Fibroblast of skin of right quadriceps (primary cell): ENCODE measurements at regions not wholly inside any gene's neighbourhood (a gene's known extent, or its start where the extent isn't known, plus 50 kb on each side); places are given as distances from the start of the nearest gene placed in this dataset.

Experiments used
- DNase-seq: peaks from one replicate; pipeline ENCODE4 v3.0.0-alpha.2; 2013

DNA sequence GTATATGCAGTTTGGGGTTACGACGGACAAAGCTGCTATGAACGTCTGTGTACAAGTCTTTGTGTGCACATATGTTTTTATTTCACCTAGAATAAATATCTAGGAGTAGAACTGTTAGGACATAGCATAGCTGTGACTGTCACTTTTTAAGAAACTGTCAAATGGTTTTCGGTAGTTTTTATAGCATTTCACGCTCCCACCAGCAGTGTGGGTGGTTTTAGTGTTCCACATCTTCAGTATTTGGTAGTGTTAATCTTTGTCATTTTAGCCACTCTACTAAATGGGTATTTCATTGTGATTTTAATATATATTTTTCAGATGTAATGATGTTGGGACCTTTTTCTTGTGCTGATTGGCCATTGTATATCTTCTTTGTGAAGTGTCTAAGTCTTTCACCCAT lies 109.1 kb upstream of the BCAT1 start:
- DNase-seq: no peak

DNA sequence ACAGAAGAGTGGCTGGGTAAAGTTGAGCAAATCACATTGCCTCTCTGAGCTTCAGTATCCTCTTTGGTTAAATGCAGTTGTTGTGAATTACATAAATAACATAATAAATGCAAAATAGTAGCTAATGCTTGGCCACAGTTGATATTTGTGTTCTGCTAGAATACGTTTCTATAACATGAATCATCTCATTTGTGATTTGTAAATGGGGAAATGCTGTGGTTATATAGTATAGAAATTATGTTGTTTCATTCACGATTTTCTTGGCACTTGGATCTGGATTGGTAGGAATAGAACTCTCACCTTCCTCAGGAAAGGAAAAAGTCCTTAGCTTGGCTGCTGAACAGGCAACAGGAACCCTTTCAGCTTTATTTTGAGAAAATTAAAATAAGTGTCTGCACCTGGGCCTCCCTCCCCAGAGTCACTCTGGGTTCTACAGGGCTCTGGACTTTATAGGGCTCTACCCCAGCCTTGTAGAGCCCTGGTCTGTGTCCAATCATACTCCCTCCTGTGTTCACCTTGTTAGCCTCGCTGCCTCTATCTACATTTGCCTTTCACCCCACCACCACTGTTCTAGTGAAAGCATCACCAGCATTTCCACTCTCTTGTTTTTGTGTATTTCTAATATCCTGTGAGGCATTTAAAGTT lies 107.7 kb upstream of the BCAT1 start:
- no peak for DNase-seq

DNA sequence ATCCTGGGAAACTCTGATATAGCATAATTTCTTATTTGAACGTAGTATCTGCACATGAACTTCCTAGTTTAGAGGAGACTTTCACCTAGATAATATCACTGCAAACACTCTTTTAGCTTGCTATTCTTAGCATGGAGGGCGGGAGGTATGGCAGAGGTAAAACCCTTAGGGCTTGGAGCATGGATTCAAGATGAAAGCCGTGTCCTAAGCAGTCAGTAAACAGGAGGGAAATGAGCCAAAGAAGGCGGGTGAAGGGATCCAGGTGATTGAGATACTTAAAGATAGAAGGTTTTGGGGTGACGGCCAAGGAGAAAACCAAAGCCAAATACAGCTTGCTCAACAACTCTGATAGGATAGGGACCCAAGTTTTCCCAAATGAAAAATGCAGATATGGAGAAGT lies 107.1 kb upstream of the BCAT1 start:
- DNase-seq: no peak

DNA sequence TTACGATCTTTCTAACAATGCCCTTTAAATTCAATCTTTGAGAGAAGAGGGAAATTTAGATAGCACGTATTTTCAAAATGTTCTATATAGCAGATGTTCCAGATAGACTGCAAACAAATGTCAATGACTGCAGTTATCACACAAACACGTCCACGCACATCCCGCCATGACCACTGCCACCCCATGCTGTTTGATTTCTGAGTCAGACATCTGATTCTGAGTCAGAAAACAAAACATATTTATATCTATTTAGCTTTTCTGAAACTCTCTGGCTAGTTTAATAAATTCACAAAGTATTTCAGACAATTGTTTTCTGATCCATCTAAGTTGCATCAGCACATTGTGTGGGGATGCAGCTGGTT lies 105.9 kb upstream of the BCAT1 start:
- no peak for DNase-seq

DNA sequence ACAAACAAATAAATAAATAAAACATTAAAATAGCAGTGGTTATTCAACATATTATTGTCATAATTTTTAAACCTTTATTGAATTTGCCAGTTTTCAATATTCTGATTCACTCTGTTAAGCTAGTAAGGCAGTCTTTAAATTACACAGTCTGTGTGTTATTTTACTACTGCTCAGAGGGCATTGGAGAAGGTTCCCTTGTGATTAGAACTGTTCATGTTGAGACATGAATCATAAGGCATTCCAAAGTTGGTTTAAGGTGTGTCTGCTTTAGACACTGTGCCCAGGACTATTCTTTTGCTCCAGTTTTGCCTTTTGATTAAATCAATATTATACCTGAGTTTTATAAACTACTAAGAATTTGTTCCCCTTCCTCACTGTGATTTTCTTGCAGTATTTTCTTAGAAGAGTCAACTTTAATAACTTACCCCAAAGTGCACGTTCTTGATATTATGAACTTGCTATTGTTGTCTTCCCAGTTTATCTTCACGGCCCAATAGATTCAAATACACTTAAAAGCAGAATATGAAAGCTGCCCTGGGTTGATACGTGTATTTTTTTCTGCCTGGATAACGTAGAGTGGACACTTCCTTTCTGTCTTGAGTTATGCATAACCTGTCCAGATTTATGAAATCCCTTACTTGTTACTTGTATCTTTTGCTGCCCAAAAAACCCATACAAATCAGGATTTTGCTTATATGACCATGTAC lies 105.3 kb upstream of the BCAT1 start:
- no peak for DNase-seq

DNA sequence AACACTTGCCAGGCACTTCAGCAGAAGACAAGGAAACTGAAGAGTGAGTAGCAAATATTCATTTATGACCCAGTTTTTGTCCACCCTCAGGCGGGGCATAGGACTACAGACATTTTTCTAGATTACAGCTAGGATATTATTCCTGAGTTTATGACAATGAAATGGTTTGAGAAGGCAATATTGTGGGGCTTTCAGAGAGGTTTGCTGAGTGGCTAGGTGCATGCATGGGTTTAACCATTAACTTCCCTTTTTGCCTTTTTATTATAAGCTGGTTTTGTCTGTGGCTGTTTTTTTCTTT lies 104.0 kb upstream of the BCAT1 start:
- DNase-seq: no peak

DNA sequence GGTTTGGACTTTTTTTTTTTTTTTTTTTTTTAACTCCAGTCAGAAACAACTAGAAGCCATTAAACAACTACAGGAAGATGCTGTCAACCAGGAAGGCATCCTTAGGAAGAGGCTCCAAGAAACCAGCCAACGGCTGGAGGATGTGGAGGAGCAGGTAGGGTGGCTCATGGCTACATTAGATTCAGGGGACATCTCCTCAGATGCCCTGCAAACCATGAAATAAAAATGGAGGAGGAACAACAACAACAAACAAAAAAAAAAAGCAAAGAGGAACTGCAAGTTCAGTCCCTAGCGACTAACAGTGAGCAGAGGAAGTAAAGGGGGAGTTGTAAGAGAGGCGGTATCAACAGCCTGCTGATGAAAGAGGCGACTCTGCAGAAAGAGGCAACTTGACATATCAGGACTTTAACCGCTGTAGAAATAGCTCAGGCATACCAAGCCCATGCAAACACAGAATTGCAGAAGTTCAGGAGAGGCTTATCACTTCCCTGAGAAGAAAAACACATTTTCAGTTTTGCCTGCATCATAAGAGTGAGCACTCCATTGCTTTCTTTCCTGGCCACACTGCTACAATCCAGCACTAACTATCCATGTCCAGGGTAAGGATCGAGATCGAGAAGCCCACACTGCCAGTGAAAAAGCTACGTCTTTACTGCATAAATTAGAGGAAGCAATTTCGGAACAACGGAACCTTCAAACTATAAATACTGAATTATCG lies 103.5 kb upstream of the BCAT1 start:
- DNase-seq: no peak

DNA sequence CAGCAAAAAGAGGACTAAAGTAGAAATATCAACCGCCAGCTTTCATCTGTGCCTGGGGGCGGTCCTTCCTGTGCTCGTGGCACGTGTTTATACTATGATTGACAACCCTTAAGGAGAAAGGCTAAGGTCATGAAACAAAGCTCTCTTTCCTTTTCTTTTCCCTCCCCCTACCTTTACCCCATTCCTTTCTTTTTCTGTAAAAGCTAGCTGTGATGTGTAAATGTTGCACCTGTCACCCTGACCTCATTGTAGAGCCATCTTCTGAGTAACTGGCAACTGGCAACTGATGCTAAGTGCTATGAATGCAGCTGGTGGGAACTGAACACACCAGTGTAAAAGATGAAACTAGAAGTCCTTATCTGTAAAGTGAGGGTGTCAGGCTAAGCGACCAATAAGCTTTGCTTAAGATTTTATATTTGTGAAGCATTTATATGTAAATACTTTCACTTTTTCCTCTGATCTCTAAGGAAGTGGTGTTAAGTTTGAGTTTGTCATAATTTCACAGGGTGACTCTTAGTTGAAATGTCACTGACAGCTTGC lies 102.8 kb upstream of the BCAT1 start:
- DNase-seq: no peak

DNA sequence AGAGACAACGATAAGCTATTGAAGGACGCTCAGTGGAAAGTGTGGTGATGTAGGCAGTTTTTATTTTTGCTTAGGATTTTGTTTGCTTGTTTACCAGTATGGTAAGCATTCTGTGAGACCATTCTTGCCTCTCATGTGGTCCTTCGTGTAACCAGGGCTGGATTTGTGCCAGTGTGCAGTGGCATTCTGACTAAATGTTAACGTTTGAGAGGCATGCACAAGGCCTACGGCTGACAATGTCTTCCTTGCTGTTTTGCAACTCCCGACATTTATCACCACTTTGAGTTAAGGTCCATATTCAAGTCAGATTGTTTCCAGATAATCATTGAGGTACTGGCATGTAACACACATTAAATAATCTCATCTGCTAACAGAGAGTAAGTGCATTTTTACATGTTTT lies 102.3 kb upstream of the BCAT1 start:
- DNase-seq: no peak

DNA sequence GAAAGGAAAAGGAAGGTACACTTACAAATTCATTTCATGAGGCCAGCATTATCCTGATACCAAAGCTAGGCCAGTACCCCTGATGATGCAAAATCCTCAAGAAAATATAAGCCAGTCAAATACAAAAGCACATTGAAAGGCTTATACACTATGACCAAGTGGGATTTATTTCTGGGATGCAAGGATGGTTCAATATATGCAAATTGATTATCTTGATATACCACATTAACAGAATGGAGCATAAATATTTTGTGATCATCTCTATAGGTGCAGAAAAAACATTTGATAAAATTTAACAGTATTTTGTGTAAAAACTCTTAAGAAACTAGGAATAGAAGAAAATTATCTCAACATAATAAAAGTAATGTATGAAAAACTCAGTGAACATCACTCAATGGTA lies 97.0 kb upstream of the BCAT1 start:
- no peak for DNase-seq

DNA sequence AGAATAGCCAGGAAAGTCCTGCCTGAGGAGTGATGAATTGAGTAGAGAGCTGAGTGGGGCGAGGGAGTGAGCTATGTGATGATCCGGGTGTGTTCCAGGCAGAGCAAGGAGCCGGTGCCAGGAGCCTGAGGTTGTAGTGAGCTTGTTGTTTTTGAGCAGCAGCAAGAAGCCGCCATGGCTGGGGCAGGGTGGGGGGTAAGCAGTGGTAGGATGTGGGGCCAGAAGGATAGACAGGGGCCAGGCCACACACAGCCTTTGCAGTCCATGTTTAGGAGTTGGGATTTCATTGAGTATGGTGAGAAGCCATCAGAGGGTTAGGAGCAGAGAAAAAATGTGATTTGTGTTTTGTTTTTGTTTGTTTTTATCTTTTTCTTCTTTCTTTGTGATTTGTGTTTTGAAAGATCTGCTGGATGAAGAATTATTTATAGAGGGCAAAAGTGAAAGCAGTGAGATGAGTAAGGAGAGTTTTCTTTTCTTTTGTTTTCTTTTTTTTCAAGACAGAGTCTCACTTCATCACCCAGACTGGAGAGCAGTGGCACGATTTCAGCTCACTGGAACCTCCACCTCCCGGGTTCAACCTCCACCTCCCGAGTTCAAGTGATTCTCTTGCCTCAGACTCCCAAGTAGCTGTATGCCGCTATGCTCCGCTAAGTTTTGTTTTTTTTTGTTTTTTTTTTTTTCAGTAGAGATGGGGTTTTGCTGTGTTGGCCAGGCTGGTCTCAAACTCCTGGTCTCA lies 92.3 kb upstream of the BCAT1 start:
- DNase-seq: no peak

DNA sequence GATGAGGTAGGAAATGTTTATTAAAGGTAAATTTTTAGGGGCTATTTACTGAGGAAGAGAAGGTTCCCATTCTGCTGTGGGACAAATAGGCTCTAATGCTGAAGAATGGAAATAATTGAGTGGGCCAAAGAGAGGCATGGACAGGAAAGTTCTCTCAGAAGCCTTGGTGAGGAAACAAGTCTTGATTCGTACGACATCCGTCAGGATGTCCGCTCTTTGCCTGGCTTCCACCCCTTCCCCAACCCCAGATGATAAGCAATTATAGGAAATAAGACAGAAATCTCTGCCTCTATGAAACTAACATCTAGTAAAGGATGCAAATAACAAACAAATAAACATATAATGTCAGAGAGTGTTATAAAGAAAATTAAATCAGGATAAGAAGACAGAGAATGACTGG lies 91.7 kb upstream of the BCAT1 start:
- no peak for DNase-seq

DNA sequence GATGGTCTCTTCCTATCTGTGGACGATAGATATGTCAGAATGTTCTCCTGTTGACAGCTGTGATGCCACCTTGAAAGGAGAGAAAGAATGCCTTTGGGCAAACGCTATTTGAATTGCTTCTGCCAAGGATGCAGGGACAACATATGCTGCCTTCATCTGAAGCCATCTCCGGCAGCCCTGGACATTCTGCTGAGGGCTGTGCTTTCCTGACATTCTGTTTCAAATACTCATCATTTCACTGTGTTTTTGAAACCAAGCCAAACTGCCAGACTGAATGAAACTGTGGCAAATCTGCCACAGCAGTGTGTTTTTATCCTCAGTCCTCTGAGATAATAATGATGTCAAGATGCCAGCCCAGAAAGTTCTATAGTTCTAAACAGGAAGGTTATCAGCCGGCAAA lies 85.8 kb upstream of the BCAT1 start:
- no peak for DNase-seq

DNA sequence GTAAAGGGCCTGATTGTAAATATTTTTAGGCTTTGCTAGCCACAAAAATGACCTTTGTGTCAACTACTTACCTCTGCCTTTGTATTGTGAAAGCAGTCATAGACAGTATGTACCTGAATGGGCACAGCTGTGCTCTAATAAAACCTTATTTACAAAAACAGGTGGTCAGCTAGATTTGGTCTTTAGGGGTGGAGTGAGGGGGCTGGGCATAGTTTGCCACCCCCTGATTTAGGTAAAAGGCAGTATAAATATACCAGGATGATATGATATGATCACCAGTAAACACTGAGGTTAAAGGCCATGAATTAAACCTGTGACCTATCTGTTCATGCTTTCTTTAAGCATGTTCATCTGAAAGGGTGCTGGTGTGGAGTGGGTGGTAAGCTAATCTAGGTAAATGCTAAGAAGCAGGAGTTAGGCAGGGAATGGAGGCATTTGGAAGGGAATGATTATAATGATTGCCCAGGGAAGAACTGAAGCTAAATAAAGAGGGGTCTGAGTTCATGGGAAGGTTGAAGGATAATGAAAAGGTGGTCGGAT lies 77.1 kb upstream of the BCAT1 start:
- DNase-seq: no peak

DNA sequence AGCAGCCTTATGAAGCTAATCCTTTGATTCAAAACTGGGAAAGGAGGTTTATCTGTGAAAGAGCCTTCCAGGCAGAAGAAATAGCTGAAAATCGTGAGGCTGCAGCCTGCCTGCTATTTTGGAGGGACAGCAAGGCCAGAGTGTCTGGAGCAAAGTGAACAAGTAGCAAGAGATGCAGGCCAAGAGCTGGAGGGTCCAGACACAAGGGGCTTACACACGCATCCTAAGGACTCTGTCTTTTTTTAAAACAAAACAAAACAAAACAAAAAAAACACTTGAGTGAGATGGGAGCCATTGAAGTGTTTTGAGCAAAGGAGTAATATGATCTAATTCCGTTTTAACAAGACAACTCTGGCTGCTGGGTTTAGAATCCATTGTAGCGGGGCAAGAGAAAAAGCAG lies 76.4 kb upstream of the BCAT1 start:
- DNase-seq: no peak

DNA sequence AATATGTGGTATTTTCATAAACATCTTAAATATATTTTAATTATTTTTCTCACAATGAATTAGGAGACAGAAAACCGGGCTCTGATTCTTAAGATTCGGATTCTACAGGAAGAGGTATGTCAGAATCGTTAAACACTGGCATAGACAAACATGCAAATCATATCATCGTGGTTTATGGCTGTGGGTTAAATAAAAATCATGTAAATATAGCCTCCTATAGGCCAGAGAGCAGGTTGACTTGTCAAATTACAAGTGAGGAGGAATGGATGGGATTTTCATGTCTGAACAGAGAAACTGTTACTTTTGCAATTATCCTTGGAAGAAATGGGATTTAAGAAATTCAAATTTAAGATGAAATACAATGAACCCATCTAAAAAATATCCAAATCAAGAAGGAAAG lies 74.9 kb upstream of the BCAT1 start:
- no peak for DNase-seq

DNA sequence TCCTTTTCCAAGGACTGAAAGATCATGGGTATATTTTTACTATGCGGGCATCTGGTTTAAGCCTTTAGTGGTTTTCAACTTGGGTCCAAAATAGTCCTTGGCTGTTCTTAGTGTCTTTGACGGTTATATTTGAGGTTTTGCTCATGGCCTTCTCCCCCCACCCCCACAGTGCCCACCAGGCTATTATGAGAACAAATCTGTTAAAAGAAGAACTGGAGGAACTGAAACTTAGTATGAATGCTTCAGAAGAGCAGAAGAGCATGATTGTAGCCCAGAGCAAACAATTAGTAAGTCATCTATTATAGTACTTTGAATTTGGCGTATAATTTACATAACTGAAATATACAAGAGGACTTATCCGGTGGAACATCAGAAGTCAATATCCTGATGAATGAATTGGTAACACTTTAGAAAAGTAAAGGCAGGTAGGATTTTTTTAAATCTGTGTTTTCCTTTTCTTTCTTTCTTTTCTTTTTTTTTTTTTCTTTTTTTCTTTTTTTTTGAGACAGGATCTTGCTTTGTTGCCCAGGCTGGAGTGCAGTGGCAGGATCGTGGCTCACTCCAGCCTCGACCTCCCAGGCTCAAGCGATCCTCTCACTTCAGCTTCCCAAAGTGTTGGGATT lies 71.8 kb upstream of the BCAT1 start:
- DNase-seq: no peak

DNA sequence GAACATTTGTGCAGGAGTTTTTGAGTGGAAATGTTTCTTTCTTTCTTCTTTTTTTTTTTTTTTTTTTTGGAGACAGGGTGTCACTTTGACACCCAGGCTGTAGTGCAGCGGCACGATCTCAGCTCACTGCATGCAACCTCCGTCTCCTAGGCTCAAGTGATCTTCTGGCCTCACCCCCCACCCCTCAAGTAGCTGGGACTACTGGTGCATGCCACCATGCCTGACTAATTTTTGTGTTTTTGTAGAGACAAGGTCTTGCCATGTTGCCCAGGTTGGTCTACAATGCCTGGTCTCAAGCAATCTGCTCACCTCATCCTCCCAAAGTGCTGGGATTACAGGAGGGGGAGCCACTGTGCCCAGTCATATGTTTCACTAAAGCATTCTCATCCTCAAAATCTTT lies 69.2 kb upstream of the BCAT1 start:
- no peak for DNase-seq

DNA sequence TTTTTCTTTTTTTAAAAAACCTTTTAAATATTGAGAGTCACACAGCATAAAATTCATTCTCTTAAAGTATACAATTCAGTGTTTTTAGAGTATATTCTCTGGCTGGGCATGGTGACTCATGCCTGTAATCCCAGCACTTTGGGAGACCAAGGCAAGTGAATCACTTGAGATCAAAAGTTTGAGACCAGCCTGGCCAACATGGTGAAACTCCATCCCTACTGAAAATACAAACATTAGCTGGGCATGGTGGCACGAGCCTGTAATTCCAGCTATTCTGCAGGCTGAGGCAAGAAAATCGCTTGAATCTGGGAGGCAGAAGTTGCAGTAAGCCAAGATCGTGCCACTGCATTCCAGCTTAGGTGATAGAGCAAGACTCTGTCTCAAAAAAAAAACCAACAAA lies 68.4 kb upstream of the BCAT1 start:
- DNase-seq: no peak

DNA sequence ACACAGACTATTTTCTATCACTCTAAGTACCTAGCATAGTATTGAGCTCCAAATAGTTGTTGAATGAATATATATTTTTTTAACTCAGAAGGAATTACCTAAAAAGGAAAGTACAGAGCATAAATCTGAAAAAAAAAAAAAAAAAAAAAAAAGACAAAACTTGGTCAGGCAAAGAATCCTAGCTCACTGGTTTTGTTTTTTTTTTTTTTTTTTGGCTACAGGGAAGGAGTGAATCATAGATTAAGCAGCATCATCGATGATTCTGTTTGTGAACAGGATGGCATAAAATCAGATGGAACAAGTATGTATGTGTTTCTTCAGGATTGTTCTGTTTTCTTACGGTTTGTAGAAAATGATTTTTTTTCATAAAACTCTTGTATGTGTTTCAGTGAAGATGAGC lies 66.1 kb upstream of the BCAT1 start:
- peak; percentile 16 for DNase-seq

DNA sequence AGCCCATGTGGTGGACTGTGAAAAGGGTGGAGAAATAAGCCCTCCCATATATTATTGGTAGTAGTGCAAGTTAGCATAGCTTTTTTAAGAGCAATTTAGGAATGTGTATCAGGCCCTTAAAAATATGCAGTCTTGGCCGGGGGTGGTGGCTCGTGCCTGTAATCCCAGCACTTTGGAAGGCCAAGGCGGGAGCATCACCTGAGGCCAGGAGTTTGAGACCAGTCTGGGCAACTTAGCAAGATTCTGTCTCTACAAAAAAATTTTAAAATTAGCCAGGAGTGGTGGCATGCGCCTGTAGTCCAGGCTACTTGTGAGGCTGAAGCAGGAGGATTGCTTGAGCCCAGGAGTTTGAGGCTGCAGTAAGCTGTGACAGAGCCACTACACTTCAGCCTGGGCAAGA lies 64.2 kb upstream of the BCAT1 start:
- no peak for DNase-seq

DNA sequence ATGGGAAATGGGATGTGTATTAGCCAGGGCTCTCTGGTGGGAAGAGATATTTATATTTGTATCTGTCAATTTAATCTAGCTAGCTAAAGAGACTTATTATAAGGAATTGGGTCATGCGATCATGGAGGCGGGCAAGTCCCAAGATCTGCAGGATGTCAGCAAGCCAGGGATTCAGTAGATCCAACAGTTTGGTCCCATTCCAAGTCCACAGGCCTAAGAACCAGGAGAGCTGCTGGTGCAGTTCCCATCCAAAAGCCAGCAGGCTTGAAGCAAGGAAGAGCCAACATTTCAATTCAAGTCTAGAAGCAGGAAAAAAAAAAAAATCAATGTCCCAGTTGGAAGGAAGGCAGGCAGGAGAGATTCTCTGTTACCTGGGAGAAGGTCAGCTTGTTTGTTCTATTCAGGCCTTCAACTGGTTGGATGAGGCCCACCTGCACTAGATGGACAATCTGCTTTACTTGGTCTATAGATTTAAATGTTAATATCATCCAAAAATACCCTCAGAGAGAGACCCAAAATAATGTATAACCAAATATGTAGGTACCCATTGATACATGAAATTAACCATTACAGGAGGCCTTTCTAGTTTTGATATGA lies 60.7 kb upstream of the BCAT1 start:
- DNase-seq: no peak

DNA sequence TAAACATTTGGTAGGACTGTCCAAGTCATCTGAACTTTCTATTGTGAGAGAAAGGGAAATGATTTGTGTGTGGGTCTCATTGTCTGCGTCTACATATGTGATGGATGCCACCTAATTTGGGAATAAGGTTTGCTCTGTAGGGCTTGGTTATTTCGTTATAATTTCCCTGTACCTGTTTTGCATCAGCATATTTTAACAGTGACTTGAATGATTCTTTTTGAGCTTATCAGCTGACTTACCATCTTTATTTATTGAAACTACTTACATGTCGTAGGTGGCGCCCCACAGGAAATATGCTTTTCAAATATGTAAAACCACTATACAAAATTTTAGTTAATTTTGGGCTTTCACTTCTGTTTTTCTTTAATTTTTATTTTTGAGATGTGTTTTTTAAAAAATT lies 56.5 kb upstream of the BCAT1 start:
- no peak for DNase-seq
